Endodermal cell (in vitro differentiated cells): ENCODE measurements at regions not wholly inside any gene's neighbourhood (a gene's known extent, or its start where the extent isn't known, plus 50 kb on each side); places are given as distances from the start of the nearest gene placed in this dataset.

ENCODE experiments used
- DNase-seq: peaks from one replicate; pipeline ENCODE4 v3.0.0-alpha.2; 2017
- H3K27ac ChIP-seq: 2 replicates; pipeline ENCODE4 v1.5.1; 2013; ENCODE audit warnings: mild to moderate bottlenecking, low read depth, low read length, moderate library complexity
- H3K27me3 ChIP-seq: 2 replicates; pipeline ENCODE4 v1.6.1; 2013; ENCODE audit warnings: mild to moderate bottlenecking, low read length, moderate library complexity; ENCODE audit not compliant: insufficient read depth, control insufficient read depth, poor library complexity, severe bottlenecking
- H3K36me3 ChIP-seq: 2 replicates; pipeline ENCODE4 v1.7.0; 2013; ENCODE audit warnings: mild to moderate bottlenecking, low read length, moderate library complexity; ENCODE audit not compliant: control insufficient read depth, insufficient read depth
- H3K4me1 ChIP-seq: one replicate; pipeline ENCODE4 v1.7.0; 2013; ENCODE audit warnings: low read length; ENCODE audit not compliant: control insufficient read depth, insufficient read depth
- H3K4me3 ChIP-seq: 2 replicates; pipeline ENCODE4 v1.5.1; 2013; ENCODE audit warnings: mild to moderate bottlenecking, low read length, moderate library complexity
- H3K9ac ChIP-seq: 2 replicates; pipeline ENCODE4 v1.6.1; 2013; ENCODE audit warnings: mild to moderate bottlenecking, low read length, moderate library complexity; ENCODE audit not compliant: poor library complexity, severe bottlenecking; ENCODE audit errors: extremely low read depth
- H3K9me3 ChIP-seq: 2 replicates; pipeline ENCODE4 v1.6.1; 2013; ENCODE audit warnings: mild to moderate bottlenecking, low read length, moderate library complexity; ENCODE audit not compliant: control insufficient read depth
- H3K27ac Mint-ChIP-seq: 2 replicates; pipeline ENCODE4 v1.8.0; 2020; ENCODE audit warnings: mixed read lengths
- H3K27me3 Mint-ChIP-seq: 2 replicates; pipeline ENCODE4 v1.8.0; 2021; ENCODE audit warnings: mild to moderate bottlenecking, mixed read lengths; ENCODE audit not compliant: insufficient read depth
- H3K36me3 Mint-ChIP-seq: 2 replicates; pipeline ENCODE4 v1.8.0; 2020; ENCODE audit warnings: low read depth, mixed read lengths
- H3K4me1 Mint-ChIP-seq: 2 replicates; pipeline ENCODE4 v1.8.0; 2020; ENCODE audit warnings: mixed read lengths
- H3K4me3 Mint-ChIP-seq: 2 replicates; pipeline ENCODE4 v1.8.0; 2020; ENCODE audit warnings: mild to moderate bottlenecking, moderate library complexity, mixed read lengths
- H3K9me3 Mint-ChIP-seq: 2 replicates; pipeline ENCODE4 v1.8.0; 2020; ENCODE audit warnings: mild to moderate bottlenecking, mixed read lengths
- WGBS, 2 experiments: methylation state at CpG; one replicate each; pipeline versions ENCODE4 v1.1.5 to v1.1.7; 2013; ENCODE audit warnings: missing lambda C conversion rate in 2 of 2, mixed read lengths in 1 of 2; ENCODE audit not compliant: insufficient coverage in 1 of 2, insufficient read length in 1 of 2; 5-methylcytosine and 5-hydroxymethylcytosine counted together
- TF ChIP-seq, protein P1 (sequence below): fragments of 200-600 bp; sonication (generic); conservative IDR thresholded peaks from 2 replicates; pipeline ENCODE4 v1.5.0; 2021; ENCODE audit warnings: antibody characterized with exemption, mild to moderate bottlenecking

DNA sequence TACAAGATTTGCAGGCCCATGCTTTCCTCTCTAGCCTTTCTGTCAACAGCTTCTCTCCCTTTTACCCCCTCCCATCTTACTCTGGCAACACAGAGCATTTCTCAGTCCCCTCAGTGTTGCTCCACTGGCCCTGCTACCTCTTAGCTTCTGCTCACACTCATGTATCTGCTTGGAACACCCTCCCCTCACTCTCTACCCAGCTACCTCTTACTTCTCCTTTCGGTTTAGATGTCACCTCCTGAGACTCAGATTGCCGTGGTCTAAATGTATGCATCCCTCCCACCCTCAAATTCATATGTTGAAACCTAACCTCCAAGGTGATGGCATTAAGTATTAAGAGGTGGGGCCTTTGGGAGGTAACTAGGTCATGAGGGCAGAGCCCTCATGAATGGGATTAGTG, 80.1 kb downstream of the FOXD2 start:
- Histone ChIP-seq H3K4me3 (no peak overlapping the region), H3K27ac (no peak overlapping the region), H3K9ac (no peak overlapping the region), H3K9me3 (peaks cover 21% of the 10 kb centered on the region), H3K4me1 (no peaks in the 10 kb centered on the region), H3K27me3 (peaks cover 2% of the 10 kb centered on the region), H3K36me3 (no peaks in the 10 kb centered on the region)
- no peak overlapping the region for H3K27ac Mint-ChIP-seq
- H3K4me3 Mint-ChIP-seq: no peak overlapping the region
- H3K9me3 Mint-ChIP-seq: peaks cover 13% of the 10 kb centered on the region
- no peaks in the 10 kb centered on the region for H3K36me3 Mint-ChIP-seq
- H3K4me1 Mint-ChIP-seq: peaks cover 3% of the 10 kb centered on the region
- TF ChIP-seq, protein P1, sequence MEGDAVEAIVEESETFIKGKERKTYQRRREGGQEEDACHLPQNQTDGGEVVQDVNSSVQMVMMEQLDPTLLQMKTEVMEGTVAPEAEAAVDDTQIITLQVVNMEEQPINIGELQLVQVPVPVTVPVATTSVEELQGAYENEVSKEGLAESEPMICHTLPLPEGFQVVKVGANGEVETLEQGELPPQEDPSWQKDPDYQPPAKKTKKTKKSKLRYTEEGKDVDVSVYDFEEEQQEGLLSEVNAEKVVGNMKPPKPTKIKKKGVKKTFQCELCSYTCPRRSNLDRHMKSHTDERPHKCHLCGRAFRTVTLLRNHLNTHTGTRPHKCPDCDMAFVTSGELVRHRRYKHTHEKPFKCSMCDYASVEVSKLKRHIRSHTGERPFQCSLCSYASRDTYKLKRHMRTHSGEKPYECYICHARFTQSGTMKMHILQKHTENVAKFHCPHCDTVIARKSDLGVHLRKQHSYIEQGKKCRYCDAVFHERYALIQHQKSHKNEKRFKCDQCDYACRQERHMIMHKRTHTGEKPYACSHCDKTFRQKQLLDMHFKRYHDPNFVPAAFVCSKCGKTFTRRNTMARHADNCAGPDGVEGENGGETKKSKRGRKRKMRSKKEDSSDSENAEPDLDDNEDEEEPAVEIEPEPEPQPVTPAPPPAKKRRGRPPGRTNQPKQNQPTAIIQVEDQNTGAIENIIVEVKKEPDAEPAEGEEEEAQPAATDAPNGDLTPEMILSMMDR: no peak
- DNase-seq: no peak
- H3K27me3 Mint-ChIP-seq: peaks cover 41% of the 10 kb centered on the region
- WGBS, 2 experiments: 92% methylated on average over 2 of the region's 2 CpGs; no CpG with 5 or more reads in 1 of the 2 experiments

DNA sequence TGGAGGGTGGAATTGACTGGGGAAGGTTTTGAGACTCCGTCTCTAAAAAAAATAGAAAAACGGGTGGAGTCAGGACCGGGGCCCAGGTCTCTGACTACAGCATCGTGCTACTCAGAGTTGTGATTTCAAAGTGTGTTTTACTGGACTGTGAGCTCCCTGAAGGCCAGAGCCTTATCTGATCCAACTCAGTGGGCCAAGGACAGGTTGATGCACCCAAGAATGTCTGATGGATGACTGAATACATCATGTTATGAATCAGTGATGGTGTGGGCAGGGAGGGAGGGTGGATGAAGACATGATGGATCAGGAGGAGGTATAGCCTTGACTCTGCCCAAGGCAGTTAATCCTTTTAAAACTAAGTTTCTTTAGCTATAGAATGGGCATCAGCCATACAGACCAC, 81.6 kb downstream of the FOXD2 start:
- 91 to 100% methylated on average over 2 to 4 of the region's 4 CpGs for WGBS, 2 experiments
- H3K36me3 Mint-ChIP-seq: no peaks in the 10 kb centered on the region
- H3K4me3 ChIP-seq: no peak overlapping the region
- peaks cover 17% of the 10 kb centered on the region for H3K4me1 Mint-ChIP-seq
- H3K27me3 Mint-ChIP-seq: peaks cover 26% of the 10 kb centered on the region
- no peaks in the 10 kb centered on the region for H3K36me3 ChIP-seq
- TF ChIP-seq, protein P1: no peak
- no peak overlapping the region for H3K27ac Mint-ChIP-seq
- H3K9me3 Mint-ChIP-seq: peaks cover 2% of the 10 kb centered on the region
- H3K9me3 ChIP-seq: peaks cover 5% of the 10 kb centered on the region
- DNase-seq: no peak
- H3K9ac ChIP-seq: no peak overlapping the region
- no peak overlapping the region for H3K4me3 Mint-ChIP-seq
- no peaks in the 10 kb centered on the region for H3K27me3 ChIP-seq
- no peak overlapping the region for H3K27ac ChIP-seq
- H3K4me1 ChIP-seq: peaks cover 4% of the 10 kb centered on the region

DNA sequence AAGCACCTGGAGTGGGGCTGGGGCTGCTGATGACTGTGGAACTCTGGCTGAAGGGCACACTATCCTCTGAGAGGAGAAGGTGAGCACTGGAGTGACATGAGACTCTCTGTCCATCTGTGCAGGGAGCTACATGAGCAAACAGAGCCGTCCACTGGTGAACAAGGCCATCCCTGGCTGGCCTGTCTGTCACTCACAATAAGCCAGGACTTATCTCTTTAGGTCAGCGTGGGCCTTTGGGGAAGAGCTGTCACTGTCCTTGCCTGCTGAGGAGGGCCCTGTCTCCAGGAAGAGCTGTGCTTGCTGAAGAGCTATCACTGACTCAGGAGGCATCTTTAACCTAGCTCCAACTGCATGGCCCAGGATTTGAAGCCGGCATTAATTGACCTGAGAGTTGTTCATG, 82.1 kb downstream of the FOXD2 start:
- Mint-ChIP-seq H3K4me1 (peaks cover 22% of the 10 kb centered on the region), H3K27ac (no peak overlapping the region), H3K36me3 (no peaks in the 10 kb centered on the region), H3K9me3 (no peaks in the 10 kb centered on the region), H3K27me3 (peaks cover 23% of the 10 kb centered on the region), H3K4me3 (no peak overlapping the region)
- 84 to 86% methylated on average over 2 to 3 of the region's 3 CpGs for WGBS, 2 experiments
- Histone ChIP-seq H3K27me3 (no peaks in the 10 kb centered on the region), H3K4me3 (no peak overlapping the region), H3K9ac (no peak overlapping the region), H3K36me3 (no peaks in the 10 kb centered on the region), H3K4me1 (peaks cover 4% of the 10 kb centered on the region), H3K27ac (no peak overlapping the region), H3K9me3 (peaks cover 1% of the 10 kb centered on the region)
- TF ChIP-seq, protein P1: no peak
- peak; percentile 35 for DNase-seq
